A673 (cell line): ENCODE measurements at regions not wholly inside any gene's neighbourhood (a gene's known extent, or its start where the extent isn't known, plus 50 kb on each side); places are given as distances from the start of the nearest gene placed in this dataset.

Experiments
- BruUV-seq: library from RNA; stranded (reverse); fragments of 400-500 nt; replicated peaks from 2 replicates; lab custom pipeline; 2021; lab: Mats Ljungman, UMichigan
- CTCF ChIA-PET: fragments of 300-600 bp; sonication (Branson Sonifier 250); formaldehyde crosslinking; loops from one replicate; lab custom pipeline; 2022; ENCODE audit warnings: antibody characterized with exemption; lab: Charles Lee
- POLR2A ChIA-PET: fragments of 300-600 bp; sonication (Branson Sonifier 250); formaldehyde crosslinking; loops from one replicate; lab custom pipeline; 2022; ENCODE audit warnings: antibody characterized with exemption; ENCODE audit not compliant: low non-redundant PET; lab: Charles Lee
- DNase-seq: peaks from one replicate; pipeline ENCODE4 v3.0.0-alpha.2; 2015; ENCODE audit warnings: low spot score
- H3K27ac ChIP-seq: fragments of 200-600 bp; sonication (generic); 2 replicates; pipeline ENCODE4 v1.5.1; 2016; ENCODE audit warnings: mixed run types, low read depth, mild to moderate bottlenecking, mixed read lengths, antibody characterized with exemption, low read length; ENCODE audit not compliant: poor library complexity, severe bottlenecking
- H3K27me3 ChIP-seq: fragments of 200-600 bp; sonication (generic); replicated peaks from 2 replicates; pipeline ENCODE4 v1.6.1; 2017; ENCODE audit warnings: mixed run types, low read depth, mild to moderate bottlenecking, mixed read lengths, antibody characterized with exemption, low read length; ENCODE audit not compliant: insufficient read depth, poor library complexity
- H3K36me3 ChIP-seq: fragments of 200-600 bp; sonication (generic); 2 replicates; pipeline ENCODE4 v1.6.1; 2016; ENCODE audit warnings: mixed run types, mild to moderate bottlenecking, mixed read lengths, antibody characterized with exemption, low read length; ENCODE audit not compliant: insufficient read depth, poor library complexity, severe bottlenecking
- H3K4me1 ChIP-seq: fragments of 200-600 bp; sonication (generic); 2 replicates; pipeline ENCODE4 v1.6.1; 2017; ENCODE audit warnings: mixed run types, mild to moderate bottlenecking, mixed read lengths, antibody characterized with exemption, low read length; ENCODE audit not compliant: insufficient read depth, poor library complexity, severe bottlenecking
- H3K4me3 ChIP-seq: fragments of 200-600 bp; sonication (generic); 2 replicates; pipeline ENCODE4 v1.5.1; 2016; ENCODE audit warnings: low read depth, mixed run types, mild to moderate bottlenecking, mixed read lengths, low read length; ENCODE audit not compliant: poor library complexity, severe bottlenecking
- H3K9me3 ChIP-seq: fragments of 200-600 bp; sonication (generic); 2 replicates; pipeline ENCODE4 v1.6.1; 2016; ENCODE audit warnings: mixed run types, low read depth, mild to moderate bottlenecking, mixed read lengths, antibody characterized with exemption, low read length; ENCODE audit not compliant: poor library complexity, severe bottlenecking
- CTCF ChIP-seq: fragments of 300-800, 200-600 bp; sonication (generic); conservative IDR thresholded peaks from 2 replicates; pipeline ENCODE4 v1.5.1; 2017; ENCODE audit warnings: low read depth, mild to moderate bottlenecking, antibody characterized with exemption, low read length, moderate library complexity, mixed read lengths
- EZH2 ChIP-seq: fragments of 200-600 bp; sonication (generic); IDR thresholded peaks from 2 replicates; pipeline ENCODE4 v1.6.1; 2017; ENCODE audit warnings: borderline replicate concordance, low read depth, mild to moderate bottlenecking, mixed read lengths, antibody characterized with exemption, low read length; ENCODE audit not compliant: poor library complexity, severe bottlenecking
- intact Hi-C: fragments of 100-400 bp; cut with micrococcal nuclease; formaldehyde crosslinking; loops from one replicate; pipeline ENCODE4 v1.10.0; 2022; ENCODE audit not compliant: unreplicated experiment

- Histone ChIP-seq H3K27ac (no peak overlapping the region), H3K27me3 (no peaks in the 10 kb centered on the region), H3K4me3 (no peak overlapping the region), H3K4me1 (peaks cover 27% of the 10 kb centered on the region), H3K9me3 (no peaks in the 10 kb centered on the region), H3K36me3 (no peaks in the 10 kb centered on the region)
- intact Hi-C loops = no loop called here
- POLR2A ChIA-PET = interaction anchor here (0.5 kb wide), 1 partner anchor 290 kb away, joined by 3 read pairs; no protein-coding TSS in a partner anchor
- CTCF ChIA-PET = no interaction called here
- BruUV-seq = no TSS peak
- TF ChIP-seq EZH2 = no peak
- TF ChIP-seq CTCF = no peak
- DNase-seq = no peak
Observed at GRCh38 chr21:26404288-26404687, 168.8 kb downstream of the CYYR1 start.

- CTCF ChIA-PET = no interaction called here
Observed at GRCh38 chr21:26403321-26403720, 169.8 kb downstream of the CYYR1 start.

GRCh38 chr21:26397545-26397944 is 175.5 kb downstream of the CYYR1 start:
- BruUV-seq = no TSS peak
- ChIA-PET CTCF (no interaction called here), POLR2A (no interaction called here)
- H3K36me3 ChIP-seq = no peaks in the 10 kb centered on the region
- H3K4me1 ChIP-seq = no peaks in the 10 kb centered on the region
- H3K27ac ChIP-seq = no peak overlapping the region
- no peak for DNase-seq
- H3K27me3 ChIP-seq = no peaks in the 10 kb centered on the region
- no peak overlapping the region for H3K4me3 ChIP-seq
- H3K9me3 ChIP-seq = no peaks in the 10 kb centered on the region
- TF ChIP-seq CTCF (no peak), EZH2 (no peak)
- intact Hi-C loops = no loop called here

More at GRCh38 chr21:26403321-26403720, 169.8 kb downstream of the CYYR1 start:
- no peak for DNase-seq
- Histone ChIP-seq H3K4me3 (no peak overlapping the region), H3K27ac (no peak overlapping the region), H3K9me3 (no peaks in the 10 kb centered on the region), H3K27me3 (no peaks in the 10 kb centered on the region), H3K4me1 (peaks cover 18% of the 10 kb centered on the region), H3K36me3 (no peaks in the 10 kb centered on the region)
- TF ChIP-seq CTCF (no peak), EZH2 (no peak)
- POLR2A ChIA-PET = no interaction called here
- intact Hi-C loops = no loop called here
- no TSS peak for BruUV-seq
